IPS DF 6.9 (cell line): ENCODE measurements at regions not wholly inside any gene's neighbourhood (a gene's known extent, or its start where the extent isn't known, plus 50 kb on each side); places are given as distances from the start of the nearest gene placed in this dataset.

ENCODE experiments used
- DNase-seq: peaks from one replicate; pipeline ENCODE4 v3.0.0-alpha.2; 2013; ENCODE audit warnings: low read depth, low spot score
- H3K27ac ChIP-seq: one replicate; pipeline ENCODE4 v1.5.1; 2013; ENCODE audit warnings: low read length, control low read depth
- H3K27me3 ChIP-seq: 2 replicates; pipeline ENCODE4 v1.6.1; 2013; ENCODE audit warnings: mild to moderate bottlenecking, low read length; ENCODE audit not compliant: control insufficient read depth, insufficient read depth
- H3K36me3 ChIP-seq: 2 replicates; pipeline ENCODE4 v1.6.1; 2013; ENCODE audit warnings: low read length; ENCODE audit not compliant: control insufficient read depth, insufficient read depth
- H3K4me1 ChIP-seq: 2 replicates; pipeline ENCODE4 v1.6.1; 2013; ENCODE audit warnings: low read length; ENCODE audit not compliant: control insufficient read depth, insufficient read depth
- H3K4me3 ChIP-seq: 2 replicates; pipeline ENCODE4 v1.5.1; 2013; ENCODE audit warnings: mild to moderate bottlenecking, low read length
- H3K9me3 ChIP-seq: 2 replicates; pipeline ENCODE4 v1.6.1; 2013; ENCODE audit warnings: low read length, inconsistent platforms; ENCODE audit not compliant: control insufficient read depth, insufficient read depth
- WGBS: extraction: QIAGEN DNeasy Blood & Tissue Kit; methylation state at CpG from one replicate; pipeline ENCODE4 v1.1.7; 2013; ENCODE audit warnings: mixed read lengths, missing lambda C conversion rate; ENCODE audit not compliant: insufficient read length, insufficient coverage; 5-methylcytosine and 5-hydroxymethylcytosine counted together

DNA sequence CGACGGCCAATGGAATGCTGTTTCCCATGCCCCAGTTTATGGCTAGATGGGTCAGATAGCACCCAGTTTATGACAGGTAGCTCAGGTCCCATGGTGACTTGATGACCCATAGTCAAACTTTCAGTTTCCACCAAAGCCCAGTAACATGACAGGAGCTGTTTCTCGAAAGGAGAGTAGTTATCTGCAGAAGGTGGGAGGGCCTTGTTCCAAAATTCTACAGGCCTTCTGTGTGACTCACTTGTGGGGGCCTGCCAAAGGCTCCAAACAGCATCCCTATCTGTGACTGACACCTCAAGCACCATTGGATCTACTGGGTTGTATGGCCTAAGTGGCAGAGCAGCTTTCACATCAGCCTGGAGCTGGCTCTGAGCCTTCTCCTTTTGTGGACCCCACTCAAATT is 379.7 kb upstream of the MANEA start:
- Histone ChIP-seq H3K27me3 (no peaks in the 10 kb centered on the region), H3K36me3 (no peaks in the 10 kb centered on the region), H3K4me3 (no peak overlapping the region), H3K4me1 (no peaks in the 10 kb centered on the region), H3K9me3 (no peaks in the 10 kb centered on the region), H3K27ac (no peak overlapping the region)
- no CpG with 5 or more reads among the region's 3 CpGs for WGBS
- DNase-seq, result no peak

DNA sequence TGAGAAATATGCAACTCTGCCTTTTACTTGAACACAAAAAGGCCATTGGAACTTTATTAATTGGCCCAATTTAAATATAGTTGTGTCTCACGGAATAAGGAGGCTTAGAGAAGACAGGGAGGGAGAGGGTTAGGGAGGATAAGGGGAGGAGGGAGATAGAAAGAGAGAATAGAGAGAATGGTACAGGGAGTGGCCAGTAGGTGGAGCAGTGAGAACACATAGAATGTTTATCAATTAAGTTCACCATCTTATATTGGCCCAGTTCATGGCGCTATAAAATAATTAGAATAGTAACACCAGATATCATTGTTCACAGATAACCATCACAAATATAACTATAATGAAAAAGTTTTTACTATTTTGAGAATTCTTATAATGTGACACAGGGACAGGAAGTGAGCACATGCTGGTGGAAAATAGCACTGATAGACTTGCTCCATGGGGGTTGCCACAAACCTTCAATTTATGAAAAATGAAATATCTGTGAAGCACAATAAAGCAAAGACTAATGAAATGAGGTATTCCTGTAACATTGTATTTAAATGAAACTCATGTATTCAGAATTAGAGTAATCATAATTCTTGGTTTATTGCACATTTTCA is 374.1 kb upstream of the MANEA start:
- no peak overlapping the region for H3K27ac ChIP-seq
- no CpG with 5 or more reads among the region's 2 CpGs for WGBS
- no peaks in the 10 kb centered on the region for H3K36me3 ChIP-seq
- no peak overlapping the region for H3K4me3 ChIP-seq
- H3K4me1 ChIP-seq, result no peaks in the 10 kb centered on the region
- H3K9me3 ChIP-seq, result no peaks in the 10 kb centered on the region
- DNase-seq, result peak; percentile 25
- no peaks in the 10 kb centered on the region for H3K27me3 ChIP-seq

DNA sequence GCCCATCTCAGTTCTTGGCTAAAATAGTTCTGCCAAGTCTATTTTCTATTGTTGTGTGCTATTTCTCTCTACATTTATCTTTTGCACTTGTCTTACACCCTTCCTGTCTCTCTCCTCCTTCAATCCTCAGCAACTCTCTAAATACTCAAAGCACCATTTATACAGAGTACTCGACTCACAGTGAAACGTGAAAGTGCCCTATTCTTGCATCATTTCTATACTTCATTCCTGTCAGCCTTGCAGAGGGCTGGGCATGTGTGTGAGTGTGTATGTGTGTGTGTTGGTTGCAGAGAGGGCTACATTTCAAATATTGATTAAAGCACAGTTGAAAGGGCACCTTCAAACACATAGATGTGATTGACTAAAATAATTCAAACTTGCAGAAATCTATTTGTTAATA is 373.2 kb upstream of the MANEA start:
- H3K27ac ChIP-seq, result no peak overlapping the region
- WGBS, result no CpG with 5 or more reads among the region's 2 CpGs
- H3K27me3 ChIP-seq, result no peaks in the 10 kb centered on the region
- no peak for DNase-seq
- no peaks in the 10 kb centered on the region for H3K36me3 ChIP-seq
- no peaks in the 10 kb centered on the region for H3K9me3 ChIP-seq
- H3K4me3 ChIP-seq, result no peak overlapping the region
- no peaks in the 10 kb centered on the region for H3K4me1 ChIP-seq

DNA sequence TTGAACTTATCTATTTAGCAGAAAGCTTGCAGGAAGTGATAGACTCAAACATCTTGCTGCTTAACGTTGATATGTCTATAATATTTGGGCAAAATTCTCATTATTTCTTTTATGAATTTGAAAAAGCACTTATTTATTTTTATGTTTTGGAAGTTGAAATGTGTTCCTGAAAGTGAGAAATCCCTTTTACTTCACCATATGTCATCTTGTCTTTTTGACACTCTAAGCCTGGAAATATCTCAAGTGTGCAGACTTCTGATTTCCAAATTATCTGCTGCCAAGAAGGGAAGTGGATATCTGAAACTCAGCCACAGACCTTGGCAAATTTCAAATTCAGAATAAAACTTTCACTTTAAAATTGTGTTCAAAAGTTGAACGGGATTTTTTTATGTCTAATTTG is 368.7 kb upstream of the MANEA start:
- no peak for DNase-seq
- Histone ChIP-seq H3K4me3 (no peak overlapping the region), H3K9me3 (no peaks in the 10 kb centered on the region), H3K36me3 (no peaks in the 10 kb centered on the region), H3K27me3 (no peaks in the 10 kb centered on the region), H3K27ac (no peak overlapping the region), H3K4me1 (no peaks in the 10 kb centered on the region)
- no CpG with 5 or more reads among the region's 2 CpGs for WGBS

DNA sequence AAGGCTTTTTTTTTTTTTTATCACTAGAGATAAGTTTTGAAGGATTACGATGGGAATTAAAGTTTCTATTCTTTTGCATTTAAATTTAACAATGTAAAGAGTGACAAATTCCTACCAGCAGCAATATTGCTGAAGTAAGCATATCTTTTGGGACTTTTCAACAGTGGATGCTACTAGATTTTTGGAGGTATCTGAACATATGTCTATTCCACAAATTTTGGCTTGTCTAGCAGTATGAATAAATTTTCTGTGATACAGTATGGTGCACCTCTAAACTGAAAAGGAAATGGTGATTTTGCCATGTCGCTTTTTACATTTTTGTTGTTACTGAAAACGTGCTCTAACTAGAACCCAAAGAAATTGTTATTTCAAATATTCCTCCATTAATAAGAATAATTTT is 368.3 kb upstream of the MANEA start:
- no peak for DNase-seq
- H3K27ac ChIP-seq, result no peak overlapping the region
- H3K4me1 ChIP-seq, result no peaks in the 10 kb centered on the region
- no peaks in the 10 kb centered on the region for H3K27me3 ChIP-seq
- no CpG with 5 or more reads among the region's 3 CpGs for WGBS
- H3K9me3 ChIP-seq, result no peaks in the 10 kb centered on the region
- no peak overlapping the region for H3K4me3 ChIP-seq
- no peaks in the 10 kb centered on the region for H3K36me3 ChIP-seq

DNA sequence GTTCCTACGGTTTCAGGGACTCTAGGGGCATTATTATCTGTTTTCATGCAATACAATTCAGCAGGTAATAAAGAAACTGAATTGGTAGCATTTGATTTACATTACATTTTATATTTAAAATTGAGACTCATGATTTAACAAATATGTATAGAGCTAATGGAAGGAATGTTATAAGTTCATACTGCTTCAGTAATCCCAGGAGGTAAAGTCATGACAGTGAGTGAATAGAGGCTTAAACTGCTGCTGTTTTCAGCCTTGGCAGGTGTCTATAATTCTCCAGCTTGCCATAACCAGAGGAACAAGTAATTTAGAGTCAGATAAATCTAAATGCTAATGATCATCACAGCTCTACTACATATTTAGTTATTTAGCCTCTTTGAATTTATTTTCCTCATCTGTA is 360.8 kb upstream of the MANEA start:
- no peak for DNase-seq
- Histone ChIP-seq H3K36me3 (no peaks in the 10 kb centered on the region), H3K27ac (no peak overlapping the region), H3K4me3 (no peak overlapping the region), H3K9me3 (no peaks in the 10 kb centered on the region), H3K4me1 (no peaks in the 10 kb centered on the region), H3K27me3 (no peaks in the 10 kb centered on the region)
- WGBS, result no CpG with 5 or more reads among the region's 1 CpG

DNA sequence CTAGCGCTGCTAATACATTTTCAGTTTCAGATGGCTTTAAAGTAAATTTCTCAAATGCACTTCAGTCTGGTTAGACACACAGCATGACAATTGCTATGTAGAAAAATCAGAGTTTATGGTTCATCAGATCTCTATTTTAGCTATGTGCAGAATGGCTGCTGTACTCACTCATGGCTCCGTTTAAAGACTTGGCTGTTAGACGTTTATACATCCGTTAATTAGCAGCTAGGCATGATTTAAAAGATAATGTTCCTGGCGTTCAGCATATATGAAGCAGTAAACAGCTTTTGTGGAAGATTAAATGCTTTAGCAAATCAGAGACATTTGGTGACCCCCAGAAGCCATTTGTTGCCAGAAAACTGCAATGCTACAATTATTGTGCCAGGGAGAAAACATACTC is 350.0 kb upstream of the MANEA start:
- DNase-seq, result no peak
- Histone ChIP-seq H3K4me1 (no peaks in the 10 kb centered on the region), H3K9me3 (no peaks in the 10 kb centered on the region), H3K4me3 (no peak overlapping the region), H3K27ac (no peak overlapping the region), H3K27me3 (peaks cover 2% of the 10 kb centered on the region; the same call in 1 of the 2 replicates), H3K36me3 (no peaks in the 10 kb centered on the region)
- WGBS, result no CpG with 5 or more reads among the region's 5 CpGs

DNA sequence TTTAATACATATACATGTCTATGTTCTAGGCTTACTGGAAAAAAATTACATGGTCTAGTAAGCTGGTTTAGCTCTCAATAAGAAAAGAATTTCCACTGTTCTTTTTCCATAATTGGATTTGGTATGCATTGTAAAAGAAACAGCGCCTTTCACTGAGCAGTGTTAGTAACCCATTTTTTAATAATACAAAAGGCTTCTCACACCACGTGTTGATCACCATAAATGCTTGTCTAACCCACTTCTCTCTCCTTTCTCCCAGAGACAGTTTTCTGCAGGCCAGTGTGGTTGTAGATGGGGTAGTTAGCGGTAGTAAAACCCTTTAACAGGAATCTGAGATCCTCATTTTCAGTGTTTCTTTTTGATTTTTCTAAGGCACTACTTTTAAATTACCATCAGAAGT is 348.7 kb upstream of the MANEA start:
- Histone ChIP-seq H3K4me3 (no peak overlapping the region), H3K4me1 (no peaks in the 10 kb centered on the region), H3K36me3 (no peaks in the 10 kb centered on the region), H3K9me3 (no peaks in the 10 kb centered on the region), H3K27ac (no peak overlapping the region), H3K27me3 (peaks cover 2% of the 10 kb centered on the region; the same call in 1 of the 2 replicates)
- no CpG with 5 or more reads among the region's 3 CpGs for WGBS
- DNase-seq, result no peak

DNA sequence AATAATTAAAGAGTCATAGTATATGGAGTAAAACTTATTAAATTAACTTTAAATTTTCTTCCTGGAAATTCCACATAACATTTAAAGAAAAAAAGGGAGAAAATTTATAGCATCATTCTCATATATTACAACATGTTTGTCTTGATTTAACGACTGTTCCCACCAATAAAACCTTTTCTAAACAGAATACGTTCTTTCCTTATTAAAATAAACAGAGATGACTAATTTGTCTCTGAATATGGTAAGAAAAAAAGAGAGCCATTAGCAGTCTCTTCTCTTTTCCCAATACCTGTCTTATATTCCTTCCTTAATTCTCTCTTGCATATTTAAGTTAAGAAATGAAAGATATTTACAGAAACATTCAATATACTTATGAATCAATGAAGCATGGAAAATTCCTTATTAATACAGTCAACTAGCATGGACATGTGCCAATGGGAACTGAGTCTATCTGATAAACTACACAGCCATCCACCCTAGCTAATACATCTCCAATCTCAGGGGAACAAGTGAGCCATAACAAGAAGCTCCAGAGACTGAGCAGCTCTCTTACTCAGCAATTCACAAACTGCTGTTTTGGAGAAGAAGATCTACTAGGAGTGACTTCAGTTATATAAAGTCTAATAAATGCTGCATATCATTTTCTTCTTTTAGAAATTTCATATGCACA is 347.1 kb upstream of the MANEA start:
- Histone ChIP-seq H3K9me3 (no peaks in the 10 kb centered on the region), H3K27me3 (peaks cover 2% of the 10 kb centered on the region; the same call in 1 of the 2 replicates), H3K4me1 (no peaks in the 10 kb centered on the region; the same call in 1 of the 2 replicates), H3K27ac (no peak overlapping the region), H3K36me3 (no peaks in the 10 kb centered on the region), H3K4me3 (no peak overlapping the region)
- DNase-seq, result no peak
- WGBS, result no CpG with 5 or more reads among the region's 2 CpGs

DNA sequence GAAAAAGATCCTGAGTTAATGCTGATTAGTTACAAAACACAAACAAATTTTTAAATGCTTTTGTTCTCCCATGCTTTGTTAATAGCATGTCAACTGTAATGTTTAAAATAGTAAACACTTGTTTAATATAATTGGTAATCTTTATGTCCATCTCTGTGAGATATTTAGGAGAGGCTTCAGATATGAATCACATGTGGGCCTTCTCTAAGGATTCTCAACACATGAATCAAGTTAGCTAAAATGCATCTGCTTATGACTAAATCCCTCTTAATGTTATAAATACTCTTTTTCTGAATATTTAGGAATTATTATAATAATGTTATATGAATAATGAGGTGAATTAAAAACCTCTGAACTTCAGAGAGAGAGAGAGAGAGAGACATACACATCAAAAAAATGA is 345.9 kb upstream of the MANEA start:
- no peaks in the 10 kb centered on the region; the same call in 1 of the 2 replicates for H3K4me1 ChIP-seq
- DNase-seq, result no peak
- no peaks in the 10 kb centered on the region for H3K9me3 ChIP-seq
- no peak overlapping the region for H3K4me3 ChIP-seq
- H3K36me3 ChIP-seq, result no peaks in the 10 kb centered on the region
- H3K27me3 ChIP-seq, result peaks cover 2% of the 10 kb centered on the region; the same call in 1 of the 2 replicates
- H3K27ac ChIP-seq, result no peak overlapping the region

DNA sequence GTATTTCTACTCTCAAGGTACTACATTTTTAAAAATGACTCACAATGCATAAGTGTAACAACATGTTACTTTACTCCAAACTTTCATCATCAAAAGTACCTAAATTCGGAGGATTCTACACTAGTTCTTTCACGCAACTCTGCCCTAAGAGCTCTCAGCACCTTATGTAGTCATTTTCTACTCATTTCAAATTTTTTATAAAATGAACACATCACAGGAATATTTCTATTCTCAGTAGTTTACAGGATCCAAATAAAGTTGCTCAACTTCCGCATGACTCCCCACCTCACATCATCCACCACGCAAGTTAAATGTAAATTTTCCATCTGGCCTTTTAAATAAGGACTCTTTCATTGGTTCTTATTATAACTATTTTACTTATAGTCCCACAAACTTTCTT is 344.9 kb upstream of the MANEA start:
- H3K9me3 ChIP-seq, result no peaks in the 10 kb centered on the region
- no peak for DNase-seq
- no peaks in the 10 kb centered on the region; the same call in 1 of the 2 replicates for H3K4me1 ChIP-seq
- no peaks in the 10 kb centered on the region for H3K36me3 ChIP-seq
- no peak overlapping the region for H3K4me3 ChIP-seq
- H3K27me3 ChIP-seq, result peaks cover 1% of the 10 kb centered on the region; the same call in 1 of the 2 replicates
- no peak overlapping the region for H3K27ac ChIP-seq
- no CpG with 5 or more reads among the region's 4 CpGs for WGBS
